Kidney glomerular epithelial cell (primary cell): ENCODE measurements at regions not wholly inside any gene's neighbourhood (a gene's known extent, or its start where the extent isn't known, plus 50 kb on each side); places are given as distances from the start of the nearest gene placed in this dataset.
"Not testable (repeated sequence)": the region's sequence is repeated elsewhere in the genome, so short reads cannot be mapped to it uniquely, and the experiment has no call there.

Source experiments
- DNase-seq: peaks from one replicate; lab custom pipeline; 2025; lab: John Stamatoyannopoulos, UW

DNA sequence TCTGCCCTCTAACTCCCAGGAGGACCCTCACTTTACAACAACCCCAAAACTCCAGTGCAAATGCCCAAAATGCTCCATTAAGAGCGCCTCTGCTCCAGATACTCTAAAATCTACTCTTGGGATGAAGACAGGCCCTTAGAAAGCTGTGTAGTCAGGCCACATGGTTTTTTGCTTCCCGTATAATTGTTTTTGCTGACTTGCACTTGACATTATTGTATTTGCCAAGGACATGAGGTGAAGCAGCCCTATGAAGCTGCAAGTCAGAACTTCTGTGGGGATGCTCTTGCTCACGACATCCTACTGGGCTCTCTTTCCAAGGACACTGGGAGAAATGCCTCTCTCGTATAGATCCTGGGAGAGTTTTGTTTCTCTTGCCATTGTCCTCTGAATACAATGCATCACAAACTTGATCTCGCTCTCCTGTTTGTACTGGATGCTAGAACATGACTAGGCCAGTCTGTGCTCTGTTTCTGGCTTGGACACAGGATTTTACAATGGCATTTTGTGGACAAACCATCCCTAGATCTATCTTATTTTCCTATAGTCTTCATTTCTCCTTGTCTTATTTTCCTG lies 177.2 kb upstream of the DTNBP1 start:
- no peak for DNase-seq

DNA sequence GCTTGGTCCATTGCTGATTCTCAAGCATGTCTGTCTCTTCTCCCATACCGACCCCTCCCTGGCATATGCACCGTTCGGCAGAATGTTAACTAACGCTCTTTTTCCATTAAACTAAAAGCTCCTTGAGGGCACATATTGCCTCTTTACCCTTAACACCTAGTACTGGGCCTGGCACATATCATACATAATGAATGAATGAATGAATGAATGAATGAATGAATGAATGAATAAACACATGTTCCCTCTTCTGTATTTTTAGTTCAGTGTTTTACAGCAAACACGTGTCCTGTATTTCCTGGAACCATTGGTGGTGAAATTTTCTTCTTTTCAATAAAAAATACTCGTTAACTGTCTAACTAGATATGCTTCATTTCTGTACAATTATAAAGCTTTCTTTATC lies 174.4 kb upstream of the DTNBP1 start:
- no peak for DNase-seq

DNA sequence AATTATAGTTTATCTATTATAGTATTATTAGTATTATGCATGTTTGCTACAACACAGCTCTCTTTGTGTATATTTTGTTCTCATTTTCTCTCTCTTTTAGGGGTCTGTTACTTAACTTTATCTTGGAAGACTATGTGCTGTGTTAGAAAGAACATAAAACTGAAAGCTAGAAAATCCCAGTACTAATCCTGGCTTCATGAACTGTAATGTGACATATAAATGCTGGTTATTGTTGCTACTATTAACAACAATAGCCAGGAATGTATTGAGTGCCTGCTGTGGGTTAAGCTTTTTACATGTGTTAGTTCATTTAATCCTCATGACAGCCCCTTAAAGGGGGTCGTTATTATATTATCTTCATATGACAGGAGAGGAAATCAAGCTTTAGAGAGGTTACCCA lies 170.0 kb upstream of the DTNBP1 start:
- no peak for DNase-seq

DNA sequence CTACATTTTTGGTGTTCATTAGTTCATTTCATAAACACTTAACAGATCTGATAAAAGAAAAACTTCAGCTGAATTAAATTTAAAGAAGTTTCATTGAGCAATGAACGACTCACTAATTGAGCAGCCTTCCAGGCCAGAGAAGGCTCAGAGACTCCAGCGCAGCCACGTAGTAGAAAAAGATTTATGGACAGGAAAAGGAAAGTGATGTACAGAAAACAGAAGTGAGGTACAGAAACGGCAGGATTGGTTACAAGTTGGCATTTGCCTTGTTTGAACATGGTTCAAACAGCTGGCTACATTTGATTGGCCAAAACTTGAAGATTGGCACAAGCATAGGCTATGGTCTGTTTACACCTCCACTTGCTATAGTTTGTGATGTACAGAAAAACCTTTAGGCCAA lies 166.3 kb upstream of the DTNBP1 start:
- DNase-seq, result no peak

DNA sequence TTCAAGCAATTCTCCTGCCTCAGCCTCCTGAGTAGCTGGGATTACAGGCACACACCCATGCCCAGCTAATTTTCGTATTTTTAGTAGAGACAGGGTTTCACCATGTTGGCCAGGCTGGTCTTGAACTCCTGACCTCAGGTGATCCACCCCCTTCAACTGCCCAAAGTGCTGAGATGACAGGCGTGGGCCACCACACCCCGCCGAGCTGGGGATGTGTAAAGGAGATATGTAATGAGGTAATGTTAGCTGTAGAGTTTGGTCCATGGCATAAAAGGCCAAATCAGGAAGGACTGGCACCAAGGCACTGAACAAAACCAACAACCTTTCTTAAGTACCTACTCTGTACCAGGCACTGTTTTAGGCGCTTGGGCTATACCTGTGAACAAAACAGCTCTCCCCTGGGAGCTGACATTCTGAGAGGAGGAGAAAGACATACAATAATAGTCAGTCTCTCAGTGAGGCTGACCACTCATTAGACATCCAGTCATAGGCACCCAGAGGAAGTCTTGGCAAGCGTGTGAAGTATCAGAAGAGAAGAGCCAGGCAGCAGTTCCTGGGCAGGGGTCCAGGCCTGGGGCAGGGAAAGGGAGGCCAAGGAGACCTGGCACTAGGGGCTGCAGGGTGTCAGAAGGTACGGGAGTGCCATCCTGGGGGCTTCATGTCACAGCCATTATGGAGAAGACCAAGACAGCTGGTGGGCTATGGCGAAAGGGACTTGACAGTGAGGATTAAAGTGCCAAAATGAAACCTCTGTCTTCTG lies 164.8 kb upstream of the DTNBP1 start:
- DNase-seq, result no peak

DNA sequence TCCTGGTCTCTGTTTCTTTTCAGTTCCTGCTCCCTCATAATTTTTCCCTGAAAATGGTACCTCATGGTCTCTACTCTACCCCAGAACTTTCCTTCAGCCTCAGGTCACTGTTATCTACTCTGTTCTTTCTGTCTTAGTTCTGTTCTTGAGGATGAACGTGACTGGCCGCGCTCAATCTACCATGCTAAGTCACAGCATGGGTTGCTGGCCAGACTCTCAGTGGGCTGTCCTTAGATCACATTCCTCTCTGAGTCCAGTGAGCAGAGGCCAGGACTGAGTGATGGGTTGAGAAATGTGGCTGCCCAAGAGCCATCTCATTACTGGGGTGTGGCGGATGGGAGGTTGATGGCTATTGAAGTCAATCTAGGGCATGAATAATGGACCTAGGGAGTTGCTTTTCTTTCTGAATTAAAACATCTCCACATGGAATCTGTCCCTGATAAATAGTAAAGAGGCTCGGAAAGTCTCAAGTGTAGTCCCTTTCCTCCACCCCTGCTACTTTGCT lies 164.0 kb upstream of the DTNBP1 start:
- no peak for DNase-seq

DNA sequence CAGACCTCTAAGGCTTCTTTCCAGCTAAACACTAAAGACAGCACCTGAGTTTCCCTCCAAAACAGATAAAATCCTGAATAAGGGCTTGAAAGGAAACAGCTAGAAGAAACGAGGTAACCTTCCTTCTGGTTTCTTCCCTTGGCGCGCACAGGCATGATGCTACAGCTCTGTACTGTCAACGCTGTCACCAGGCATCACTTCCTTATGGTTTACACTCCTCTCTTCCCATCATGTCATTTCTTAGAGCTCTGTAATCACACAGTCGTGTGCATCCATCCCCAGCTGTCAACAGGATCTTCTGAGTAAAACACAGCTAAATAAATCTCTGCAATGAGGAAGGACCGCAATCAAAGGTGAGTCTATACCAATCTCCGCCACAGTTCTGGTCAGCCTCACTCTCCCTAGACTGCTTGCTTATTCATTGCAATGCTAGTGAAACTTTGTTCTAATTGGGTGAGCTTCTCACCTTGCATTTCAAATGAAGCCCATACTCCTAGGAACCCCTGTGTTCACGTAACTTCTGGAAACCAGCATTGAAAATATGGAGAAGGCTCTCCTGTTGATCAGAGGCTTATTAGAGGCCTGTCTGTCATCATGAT lies 162.6 kb upstream of the DTNBP1 start:
- DNase-seq, result no peak

DNA sequence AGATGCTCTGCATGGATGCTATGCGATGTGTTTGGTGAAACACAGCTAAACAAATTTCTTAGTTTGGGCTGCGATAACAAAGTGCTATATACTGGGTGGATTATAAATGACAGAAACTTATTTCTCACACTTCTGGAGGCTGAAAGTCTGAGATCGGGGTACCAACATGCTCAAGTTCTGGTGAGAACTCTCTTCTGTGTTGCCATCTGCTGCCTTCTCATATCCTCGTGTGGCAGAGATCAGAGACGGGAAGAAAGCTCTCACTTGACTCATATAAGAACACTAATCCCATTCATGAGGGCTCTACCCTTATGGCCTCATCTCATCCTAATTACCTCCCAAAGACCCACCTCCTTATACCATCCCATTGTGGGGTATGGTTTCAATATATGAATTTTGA lies 162.0 kb upstream of the DTNBP1 start:
- DNase-seq, result no peak

DNA sequence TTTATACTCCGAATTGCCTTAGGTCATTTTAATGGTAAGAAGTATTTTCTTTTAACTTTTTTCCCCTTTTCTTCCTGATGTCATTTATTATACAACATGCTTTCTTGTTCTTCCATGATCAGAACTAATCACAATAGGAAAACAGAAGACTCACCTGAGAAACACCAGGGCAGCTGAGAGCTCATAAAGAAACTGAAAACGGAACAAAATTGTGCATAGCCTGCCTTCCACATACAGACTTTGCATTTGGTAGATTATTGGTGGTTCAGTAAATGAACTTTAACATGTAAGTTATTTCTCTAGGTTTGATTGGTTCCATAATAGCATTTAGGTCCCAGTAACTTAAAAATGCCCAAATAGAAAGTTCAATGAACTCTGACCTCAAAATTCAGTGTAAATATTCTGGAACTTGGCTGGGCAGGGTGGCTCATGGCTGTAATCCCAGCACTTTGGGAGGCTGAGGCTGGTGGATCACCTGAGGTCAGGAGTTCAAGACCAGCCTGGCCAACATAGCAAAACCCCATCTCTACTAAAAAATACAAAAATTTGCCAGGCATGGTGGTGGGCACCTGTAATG lies 161.1 kb upstream of the DTNBP1 start:
- no peak for DNase-seq

DNA sequence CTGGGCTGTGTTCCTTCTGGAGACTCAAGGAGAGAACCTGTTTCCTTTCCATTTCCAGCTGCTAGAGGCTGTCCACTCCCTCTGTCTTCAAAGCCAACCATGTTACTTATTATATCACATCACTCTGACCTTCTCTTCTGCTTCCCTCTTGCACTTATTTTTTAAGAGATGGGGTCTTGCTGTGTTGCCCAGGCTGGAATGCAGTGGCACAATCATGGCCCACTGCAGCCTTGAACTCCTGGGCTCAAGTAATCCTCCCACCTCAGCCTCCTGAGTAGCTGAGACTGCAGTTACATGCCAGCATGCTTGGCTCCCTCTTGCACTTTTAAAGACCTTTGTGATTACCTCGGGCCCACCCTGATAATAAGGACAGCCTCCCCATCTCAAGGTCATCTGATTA lies 160.0 kb upstream of the DTNBP1 start:
- no peak for DNase-seq

DNA sequence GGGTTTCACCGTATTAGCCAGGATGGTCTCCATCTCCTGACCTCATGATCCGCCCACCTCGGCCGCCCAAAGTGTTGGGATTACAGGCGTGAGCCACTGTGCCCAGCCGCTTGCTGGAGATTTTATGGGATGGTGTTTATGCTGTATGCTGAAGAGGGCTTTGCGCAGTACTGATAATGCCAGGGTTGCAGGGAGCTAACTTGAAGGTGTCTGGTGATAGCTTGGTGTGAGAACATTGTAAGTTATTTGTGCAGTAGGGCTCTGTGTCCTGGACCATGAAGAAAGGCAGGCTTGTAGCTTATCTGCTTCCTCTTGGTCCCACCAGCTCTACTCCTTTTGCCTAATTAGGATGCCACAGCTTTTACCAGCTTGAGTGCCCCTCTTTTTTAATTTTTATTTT lies 157.0 kb upstream of the DTNBP1 start:
- no peak for DNase-seq

DNA sequence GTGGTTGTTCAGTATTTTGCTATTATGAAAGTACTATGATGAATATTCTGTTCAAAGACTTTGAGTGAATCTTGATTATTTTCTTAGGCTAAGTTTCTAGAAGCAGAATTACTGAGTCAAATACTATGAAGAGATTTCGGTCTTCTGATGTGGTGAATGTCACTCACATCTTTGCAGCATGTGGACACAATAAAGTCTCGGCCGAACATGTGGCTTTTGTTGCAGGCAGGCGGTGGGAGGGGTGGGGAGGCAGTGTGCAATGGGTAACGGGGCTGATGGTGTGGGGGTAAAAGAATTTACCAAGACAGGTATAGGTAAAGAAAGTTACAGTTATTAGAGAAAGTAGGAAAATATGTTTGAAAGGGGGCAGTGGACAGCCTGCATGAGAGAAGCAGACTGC lies 156.4 kb upstream of the DTNBP1 start:
- no peak for DNase-seq

DNA sequence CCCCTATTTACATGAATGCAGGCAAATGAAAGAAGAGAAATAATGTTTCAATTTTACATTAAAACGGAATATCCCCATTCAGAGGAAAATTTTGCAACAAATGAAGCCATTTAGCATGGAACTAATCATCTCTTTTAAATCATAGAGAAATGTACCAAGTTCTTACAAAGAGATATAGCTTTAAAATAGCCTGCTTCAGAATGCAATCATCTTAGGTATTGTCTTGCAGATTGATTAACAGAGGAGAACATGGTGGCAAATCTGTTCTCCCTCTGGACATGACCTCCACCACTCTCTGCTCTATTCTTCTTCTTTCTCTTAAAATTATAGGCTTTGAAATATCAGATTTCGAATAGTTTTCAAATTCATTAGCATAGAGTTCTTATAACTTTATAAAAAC lies 155.7 kb upstream of the DTNBP1 start:
- DNase-seq, result no peak

DNA sequence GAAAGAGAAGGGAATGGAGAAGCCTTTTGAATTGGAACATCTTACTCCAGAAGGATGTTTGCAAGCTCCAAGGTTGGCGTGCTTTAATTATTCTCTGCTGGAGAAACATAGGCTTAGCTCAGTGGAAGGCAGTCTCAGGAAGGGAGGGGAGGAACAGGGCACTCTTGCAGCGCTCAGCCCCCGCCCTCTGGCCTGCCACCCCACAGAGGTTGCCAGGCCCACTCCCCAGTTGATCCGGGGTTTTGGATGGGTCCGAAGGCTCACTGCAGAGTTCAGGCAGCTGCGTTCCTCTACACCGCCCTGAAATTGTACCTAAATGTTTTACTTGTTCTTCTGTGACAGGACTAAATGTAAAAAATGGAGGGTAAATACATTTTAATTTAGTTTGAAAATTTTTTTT lies 155.2 kb upstream of the DTNBP1 start:
- no peak for DNase-seq

DNA sequence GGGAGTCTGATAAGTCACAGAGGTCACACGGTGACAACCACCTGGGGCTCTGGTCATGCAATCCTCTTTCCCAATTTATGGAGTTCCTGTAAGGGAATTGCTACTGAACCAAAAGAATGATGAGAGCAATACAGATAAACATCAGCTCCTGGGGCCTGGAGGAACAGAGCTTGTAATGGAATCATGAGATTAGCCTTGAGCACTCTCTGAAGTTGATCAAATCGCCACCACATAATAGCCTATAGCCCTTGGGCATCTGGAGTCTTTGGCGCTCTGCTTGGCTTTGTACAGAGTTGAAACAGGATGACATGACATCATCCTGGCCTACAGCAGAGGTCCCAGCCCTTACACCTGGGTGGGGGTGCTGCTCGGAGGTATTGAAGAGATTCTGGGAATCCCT lies 154.3 kb upstream of the DTNBP1 start:
- no peak for DNase-seq

DNA sequence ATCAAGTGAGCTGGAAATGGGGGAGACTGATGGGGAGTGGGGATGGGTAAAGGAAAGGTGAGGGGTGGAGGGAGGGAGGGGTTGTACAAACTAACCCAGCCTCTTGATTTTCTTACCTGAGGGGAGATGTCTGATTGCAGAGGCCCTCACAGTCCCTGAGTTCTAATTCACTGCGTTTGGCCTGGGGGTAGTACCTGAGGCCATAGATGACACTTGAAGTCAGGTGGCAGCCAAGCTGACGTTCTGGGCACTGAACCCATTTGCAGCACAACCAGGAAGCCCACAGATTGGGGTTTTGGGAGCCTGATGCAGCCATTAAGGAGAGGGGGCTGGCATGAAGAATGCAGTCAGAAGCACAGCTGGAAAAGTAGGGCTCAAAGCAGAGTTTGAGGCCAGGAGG lies 153.8 kb upstream of the DTNBP1 start:
- DNase-seq, result no peak

DNA sequence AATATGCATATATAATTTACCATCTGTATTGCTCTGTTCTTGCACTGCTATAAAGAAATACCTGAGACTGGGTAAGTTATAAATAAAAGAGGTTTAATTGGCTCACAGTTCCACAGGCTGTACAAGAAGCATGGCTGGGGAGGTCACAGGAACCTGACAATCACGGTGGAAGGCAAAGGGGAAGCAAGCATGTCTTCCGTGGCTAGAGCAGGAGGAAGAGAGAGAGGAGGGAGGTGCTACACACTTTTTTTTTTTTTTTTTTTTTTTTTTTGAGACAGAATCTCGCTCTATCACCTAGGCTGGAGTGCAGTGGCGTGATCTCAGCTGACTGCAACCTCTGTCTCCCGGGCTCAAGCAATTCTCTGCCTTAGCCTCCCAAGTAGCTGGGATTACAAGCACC lies 150.9 kb upstream of the DTNBP1 start:
- not testable (repeated sequence) for DNase-seq

DNA sequence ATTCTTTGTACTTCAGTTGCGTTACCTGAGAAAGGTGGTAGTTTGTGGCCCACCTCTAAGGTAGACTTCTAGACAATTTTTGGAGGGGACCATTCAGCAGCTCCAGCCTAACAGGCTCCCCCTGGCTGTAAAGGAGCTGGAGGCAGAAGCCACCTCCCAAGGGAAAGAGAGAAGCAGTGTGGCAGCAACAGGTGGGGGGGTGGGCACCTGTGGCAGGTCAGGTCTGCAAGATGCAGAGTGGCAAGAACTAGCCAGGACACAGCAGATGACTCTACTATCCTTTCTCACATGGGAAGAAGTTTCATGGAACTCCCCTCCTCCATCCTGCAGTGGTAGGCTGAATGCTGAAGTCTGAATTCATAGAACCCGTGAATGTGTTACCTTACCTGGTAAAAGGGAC lies 148.3 kb upstream of the DTNBP1 start:
- no peak for DNase-seq

DNA sequence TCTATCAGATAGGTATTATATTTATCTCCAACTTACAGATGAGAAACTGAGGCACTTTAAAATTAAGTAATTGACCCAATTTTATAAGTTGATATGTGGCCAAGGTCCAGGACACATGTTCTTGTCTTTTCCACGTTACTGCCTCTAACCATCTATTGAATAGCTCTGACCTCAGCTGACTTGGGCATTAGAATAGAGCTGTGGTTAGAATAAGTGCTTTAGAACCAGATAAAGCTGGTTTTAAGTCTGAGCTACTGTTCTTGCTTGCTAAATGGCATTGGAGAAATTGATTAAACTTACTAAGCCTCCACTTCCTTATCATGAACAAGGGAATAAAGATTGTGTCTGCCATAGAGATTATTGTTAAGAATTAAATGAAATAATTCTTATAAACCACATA lies 147.8 kb upstream of the DTNBP1 start:
- no peak for DNase-seq

DNA sequence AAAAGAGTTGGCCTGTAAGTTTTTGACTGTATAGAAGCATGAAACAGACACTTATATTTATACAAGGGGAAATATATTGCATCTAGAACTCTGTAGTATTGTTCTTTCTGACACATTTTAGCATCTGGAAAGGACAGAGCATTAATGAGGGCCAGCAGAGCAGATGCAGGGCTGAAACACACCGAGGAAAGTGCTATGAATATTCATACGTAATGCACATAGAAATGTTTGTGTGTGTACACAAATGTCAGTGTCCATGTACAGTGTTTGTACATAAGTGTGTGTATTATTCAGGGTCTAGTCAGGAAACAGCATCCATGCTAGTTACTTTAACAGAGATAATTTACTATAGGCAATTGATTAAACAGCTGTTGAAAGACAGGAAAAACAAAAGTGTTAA lies 146.5 kb upstream of the DTNBP1 start:
- no peak for DNase-seq

DNA sequence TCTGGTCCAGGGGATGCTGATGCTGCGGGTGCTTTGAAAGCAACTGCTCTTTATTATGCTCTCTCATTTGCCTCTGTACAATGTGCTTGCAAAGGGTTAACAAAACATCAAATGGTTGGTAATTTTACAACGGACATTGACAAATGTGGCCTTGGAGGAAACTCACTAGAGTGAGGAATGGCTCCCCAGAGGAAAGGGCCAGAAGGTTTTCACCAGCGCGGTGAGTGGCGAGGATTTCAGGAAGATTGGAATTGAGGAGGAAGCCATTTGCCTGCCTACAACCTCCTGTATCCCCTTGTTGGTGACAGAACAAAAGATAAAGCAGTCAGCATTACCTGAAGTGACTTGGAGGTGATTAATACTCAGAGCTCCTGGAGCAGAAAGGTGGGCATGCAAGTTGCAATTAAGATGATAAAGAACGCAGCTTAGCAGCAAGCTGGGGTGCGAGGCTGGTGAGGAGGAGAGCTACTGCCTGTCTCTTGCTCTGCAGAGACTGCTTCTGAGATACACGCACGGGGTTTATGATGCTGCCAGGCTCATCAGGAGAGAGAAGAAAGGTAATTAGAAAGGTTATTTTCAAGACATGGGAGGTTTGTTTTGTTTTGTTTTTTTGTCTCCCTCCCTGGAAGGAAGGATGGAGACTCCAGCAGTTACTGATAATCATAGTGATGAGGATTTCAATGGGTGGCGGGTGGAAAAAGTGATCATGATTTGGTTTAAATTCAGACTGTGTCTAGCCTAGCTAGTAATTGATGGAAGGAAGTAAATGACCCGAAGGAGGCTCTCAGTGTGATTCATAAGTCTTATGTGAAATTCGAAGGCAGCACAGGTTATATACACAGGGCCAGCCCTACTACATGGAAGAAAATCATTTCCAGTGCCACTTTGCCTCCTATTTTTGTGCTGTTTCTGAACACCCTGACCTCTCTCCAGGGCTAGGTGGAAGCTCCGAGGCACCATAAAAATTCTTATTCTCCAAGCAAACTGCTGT lies 141.6 kb upstream of the DTNBP1 start:
- DNase-seq, result no peak

DNA sequence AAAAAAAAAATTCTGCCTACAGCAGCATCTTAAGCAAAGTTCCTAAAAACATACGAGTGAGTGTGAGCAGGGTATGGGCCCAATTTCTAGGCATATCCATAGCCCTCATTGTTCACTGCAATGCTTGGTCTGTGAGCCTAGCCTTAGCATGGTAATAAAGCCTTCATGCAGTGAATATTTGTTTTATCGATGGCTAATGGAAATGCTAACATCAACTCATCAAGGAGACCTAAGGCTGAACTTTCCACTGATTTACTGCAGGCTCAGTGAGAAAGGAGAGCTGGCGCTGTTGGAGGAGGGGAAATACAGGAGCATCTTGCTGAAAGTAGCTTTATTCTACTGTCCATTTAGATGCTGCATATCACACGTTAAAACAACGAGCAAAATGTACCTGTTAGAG lies 139.6 kb upstream of the DTNBP1 start:
- DNase-seq, result no peak
